CD4-positive, alpha-beta T cell (primary cell): ENCODE measurements at regions not wholly inside any gene's neighbourhood (a gene's known extent, or its start where the extent isn't known, plus 50 kb on each side); places are given as distances from the start of the nearest gene placed in this dataset.

Source experiments
- ATAC-seq: fragments of 200-7000 bp; cut with Tn5 transposase; one replicate; pipeline ENCODE4 v1.10.0; 2022; ENCODE audit warnings: mild to moderate bottlenecking; ENCODE audit not compliant: poor library complexity
- CTCF ChIA-PET: fragments of 350-600 bp; sonication (Branson Sonifier 250); formaldehyde crosslinking; loops from one replicate; lab custom pipeline; 2021; ENCODE audit warnings: antibody characterized with exemption, inconsistent platforms; lab: Charles Lee
- POLR2A ChIA-PET: fragments of 350-600 bp; sonication (Branson Sonifier 250); formaldehyde crosslinking; loops from one replicate; lab custom pipeline; 2021; ENCODE audit warnings: antibody characterized with exemption, inconsistent platforms; lab: Charles Lee
- DNase-seq, 14 experiments: peaks; one replicate each; pipeline ENCODE4 v3.0.0-alpha.2; 2013 to 2020; ENCODE audit warnings: mixed read lengths in 2 of 14
- H3K27ac ChIP-seq, 2 donors: one replicate each; pipeline versions ENCODE4 v1.5.1 to v1.7.0; 2013; ENCODE audit warnings: low read length in 2 of 2, low read depth in 1 of 2, mild to moderate bottlenecking in 1 of 2
- H3K27me3 ChIP-seq, 2 experiments: 1 replicate in 1 of 2; 2 replicates in 1 of 2; pipeline versions ENCODE4 v1.6.1 to v1.7.0; 2013; ENCODE audit warnings: low read length in 2 of 2, control low read depth in 1 of 2, mild to moderate bottlenecking in 1 of 2, moderate library complexity in 1 of 2; ENCODE audit not compliant: insufficient read depth in 2 of 2, control insufficient read depth in 1 of 2
- H3K36me3 ChIP-seq: one replicate; pipeline ENCODE4 v1.6.1; 2013; ENCODE audit warnings: low read length, control low read depth; ENCODE audit not compliant: insufficient read depth
- H3K4me1 ChIP-seq: one replicate; pipeline ENCODE4 v1.6.1; 2013; ENCODE audit warnings: low read length, control low read depth; ENCODE audit not compliant: insufficient read depth
- H3K4me3 ChIP-seq: one replicate; pipeline ENCODE4 v1.5.1; 2013; ENCODE audit warnings: mild to moderate bottlenecking, low read length, moderate library complexity
- H3K9me3 ChIP-seq, 2 experiments: 1 replicate in 1 of 2; 2 replicates in 1 of 2; pipeline versions ENCODE4 v1.6.1 to v1.7.0; 2013; ENCODE audit warnings: low read length in 2 of 2, mild to moderate bottlenecking in 2 of 2, control low read depth in 1 of 2, moderate library complexity in 1 of 2; ENCODE audit not compliant: control insufficient read depth in 1 of 2, insufficient read depth in 1 of 2
- H3K27ac Mint-ChIP-seq: one replicate; pipeline ENCODE4 v1.8.0; 2020; ENCODE audit warnings: mixed read lengths
- H3K27me3 Mint-ChIP-seq: one replicate; pipeline ENCODE4 v1.8.0; 2021; ENCODE audit warnings: mixed read lengths
- H3K36me3 Mint-ChIP-seq: one replicate; pipeline ENCODE4 v1.8.0; 2021; ENCODE audit warnings: low read depth, mixed read lengths
- H3K4me1 Mint-ChIP-seq: one replicate; pipeline ENCODE4 v1.8.0; 2021; ENCODE audit warnings: low read depth, mixed read lengths
- H3K4me3 Mint-ChIP-seq: one replicate; pipeline ENCODE4 v1.8.0; 2020; ENCODE audit warnings: mild to moderate bottlenecking, mixed read lengths
- H3K9me3 Mint-ChIP-seq: one replicate; pipeline ENCODE4 v1.8.0; 2020; ENCODE audit warnings: mixed read lengths
- intact Hi-C, 2 experiments: fragments of 100-400 bp; cut with DNase I in 1 of 2; cut with micrococcal nuclease in 1 of 2; formaldehyde crosslinking; loops; one replicate each; pipeline versions ENCODE4 v1.15.1 to v1.9.0; 2023 to 2025; cut with DNase I, micrococcal nuclease
- TF ChIP-seq, protein P1 (sequence below): fragments of 200-600 bp; IDR thresholded peaks from one replicate; pipeline ENCODE4 v1.8.0; 2022; ENCODE audit warnings: antibody characterized with exemption, mild to moderate bottlenecking

DNA sequence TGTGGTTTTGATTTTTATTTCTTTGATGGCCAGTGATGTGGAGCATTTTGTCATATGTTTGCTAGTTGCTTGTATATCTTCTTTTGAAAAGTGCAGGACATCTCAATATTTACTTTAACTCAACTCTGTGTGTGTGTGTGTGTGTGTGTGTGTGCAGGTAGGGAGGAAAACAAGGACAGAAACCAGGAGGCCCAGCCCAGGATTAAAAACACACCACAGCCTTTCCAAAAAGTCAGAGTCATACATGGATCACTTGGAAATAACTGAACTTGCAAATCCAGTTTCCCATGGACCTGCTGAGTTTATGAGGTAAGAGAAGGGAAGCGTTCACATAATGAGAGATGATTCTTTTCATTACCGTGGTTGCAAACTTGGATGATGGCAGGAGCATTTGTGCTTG, 189.9 kb upstream of the LYZL1 start:
- no peak overlapping the region for H3K27ac ChIP-seq
- TF ChIP-seq, protein P1, sequence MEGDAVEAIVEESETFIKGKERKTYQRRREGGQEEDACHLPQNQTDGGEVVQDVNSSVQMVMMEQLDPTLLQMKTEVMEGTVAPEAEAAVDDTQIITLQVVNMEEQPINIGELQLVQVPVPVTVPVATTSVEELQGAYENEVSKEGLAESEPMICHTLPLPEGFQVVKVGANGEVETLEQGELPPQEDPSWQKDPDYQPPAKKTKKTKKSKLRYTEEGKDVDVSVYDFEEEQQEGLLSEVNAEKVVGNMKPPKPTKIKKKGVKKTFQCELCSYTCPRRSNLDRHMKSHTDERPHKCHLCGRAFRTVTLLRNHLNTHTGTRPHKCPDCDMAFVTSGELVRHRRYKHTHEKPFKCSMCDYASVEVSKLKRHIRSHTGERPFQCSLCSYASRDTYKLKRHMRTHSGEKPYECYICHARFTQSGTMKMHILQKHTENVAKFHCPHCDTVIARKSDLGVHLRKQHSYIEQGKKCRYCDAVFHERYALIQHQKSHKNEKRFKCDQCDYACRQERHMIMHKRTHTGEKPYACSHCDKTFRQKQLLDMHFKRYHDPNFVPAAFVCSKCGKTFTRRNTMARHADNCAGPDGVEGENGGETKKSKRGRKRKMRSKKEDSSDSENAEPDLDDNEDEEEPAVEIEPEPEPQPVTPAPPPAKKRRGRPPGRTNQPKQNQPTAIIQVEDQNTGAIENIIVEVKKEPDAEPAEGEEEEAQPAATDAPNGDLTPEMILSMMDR: no peak
- DNase-seq (no peak), ATAC-seq (no peak)
- ChIA-PET CTCF (no interaction called here), POLR2A (no interaction called here)
- peaks cover 6% of the 10 kb centered on the region for H3K27me3 Mint-ChIP-seq
- intact Hi-C loops: no loop called here
- no peaks in the 10 kb centered on the region for H3K4me1 ChIP-seq
- no peak overlapping the region for H3K4me3 Mint-ChIP-seq
- H3K27ac Mint-ChIP-seq: no peak overlapping the region
- no peak overlapping the region for H3K4me3 ChIP-seq
- H3K27me3 ChIP-seq: peaks cover 0 to 2% of the 10 kb centered on the region in 2 experiments
- no peaks in the 10 kb centered on the region for H3K36me3 ChIP-seq
- no peaks in the 10 kb centered on the region for H3K36me3 Mint-ChIP-seq
- H3K9me3 Mint-ChIP-seq: no peaks in the 10 kb centered on the region
- peaks cover 0 to 5% of the 10 kb centered on the region in 2 experiments for H3K9me3 ChIP-seq
- no peaks in the 10 kb centered on the region for H3K4me1 Mint-ChIP-seq

DNA sequence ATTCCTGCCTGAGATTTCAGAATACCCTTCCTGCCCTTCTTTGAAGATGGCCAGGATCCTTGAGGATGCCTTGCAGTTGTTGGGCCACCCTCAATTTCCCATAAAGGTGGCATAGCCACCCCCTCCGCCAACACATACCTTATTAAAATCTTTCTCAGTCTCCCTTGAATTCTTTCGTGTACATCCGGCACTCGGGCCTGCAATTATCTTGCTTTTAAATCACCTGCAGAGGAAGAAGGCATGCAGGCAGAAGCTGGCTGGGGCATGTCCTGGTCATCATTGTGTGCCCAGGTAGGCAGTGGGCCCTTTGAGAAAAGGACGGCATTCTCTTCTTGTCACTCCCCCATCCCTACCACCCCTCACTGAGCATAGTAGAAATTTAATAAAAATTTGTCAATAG, 189.5 kb upstream of the LYZL1 start:
- Mint-ChIP-seq H3K4me3 (no peak overlapping the region), H3K27me3 (peaks cover 6% of the 10 kb centered on the region), H3K9me3 (no peaks in the 10 kb centered on the region), H3K36me3 (no peaks in the 10 kb centered on the region), H3K4me1 (no peaks in the 10 kb centered on the region), H3K27ac (no peak overlapping the region)
- ChIA-PET POLR2A (no interaction called here), CTCF (no interaction called here)
- Histone ChIP-seq H3K27ac (no peak overlapping the region), H3K9me3 (peaks cover 0 to 5% of the 10 kb centered on the region in 2 experiments), H3K4me1 (no peaks in the 10 kb centered on the region), H3K36me3 (no peaks in the 10 kb centered on the region), H3K4me3 (no peak overlapping the region), H3K27me3 (peaks cover 0 to 2% of the 10 kb centered on the region in 2 experiments)
- no peak for DNase-seq
- intact Hi-C loops: no loop called here
- no peak for ATAC-seq
- TF ChIP-seq, protein P1: no peak

DNA sequence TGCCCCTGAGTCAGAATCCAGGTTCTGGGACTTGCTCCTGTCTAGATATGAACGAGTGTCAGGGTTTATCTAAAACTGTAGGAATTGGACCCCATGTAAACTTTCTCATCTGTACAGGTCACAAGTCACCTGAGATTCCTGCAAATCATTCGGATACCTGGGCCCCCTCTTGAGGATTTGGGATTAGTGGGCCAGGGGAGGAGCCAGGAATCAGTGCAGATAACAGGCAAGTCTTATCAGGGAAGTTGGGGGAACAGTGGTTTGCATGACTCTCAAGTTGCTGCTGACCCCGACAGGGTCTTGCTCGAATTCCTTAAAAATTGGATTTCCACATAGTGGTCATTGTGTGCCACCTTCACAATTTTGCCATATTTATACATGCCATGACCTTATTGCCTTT, 188.4 kb upstream of the LYZL1 start:
- Histone ChIP-seq H3K27me3 (peaks cover 0 to 3% of the 10 kb centered on the region in 2 experiments), H3K9me3 (peaks cover 0 to 5% of the 10 kb centered on the region in 2 experiments), H3K36me3 (no peaks in the 10 kb centered on the region), H3K4me3 (no peak overlapping the region), H3K27ac (no peak overlapping the region), H3K4me1 (no peaks in the 10 kb centered on the region)
- Mint-ChIP-seq H3K36me3 (no peaks in the 10 kb centered on the region), H3K4me3 (no peak overlapping the region), H3K9me3 (no peaks in the 10 kb centered on the region), H3K4me1 (no peaks in the 10 kb centered on the region), H3K27ac (no peak overlapping the region), H3K27me3 (peaks cover 6% of the 10 kb centered on the region)
- TF ChIP-seq, protein P1: no peak
- no peak for ATAC-seq
- ChIA-PET POLR2A (no interaction called here), CTCF (no interaction called here)
- intact Hi-C loops: no loop called here
- DNase-seq: no peak
